Ureter (tissue), 1 donor: ENCODE measurements at regions not wholly inside any gene's neighbourhood (a gene's known extent, or its start where the extent isn't known, plus 50 kb on each side); places are given as distances from the start of the nearest gene placed in this dataset.
A peak's percentile ranks its signal among the peaks of the same experiment; 100 is the strongest.
"Not testable (repeated sequence)": the region's sequence is repeated elsewhere in the genome, so short reads cannot be mapped to it uniquely, and the experiment has no call there.

Experiments
- DNase-seq: peaks from one replicate; pipeline ENCODE4 v3.0.0-alpha.2; 2020; ENCODE audit warnings: low spot score
- donor health status: DM: yes; HTN: yes; CAD: no.

DNA sequence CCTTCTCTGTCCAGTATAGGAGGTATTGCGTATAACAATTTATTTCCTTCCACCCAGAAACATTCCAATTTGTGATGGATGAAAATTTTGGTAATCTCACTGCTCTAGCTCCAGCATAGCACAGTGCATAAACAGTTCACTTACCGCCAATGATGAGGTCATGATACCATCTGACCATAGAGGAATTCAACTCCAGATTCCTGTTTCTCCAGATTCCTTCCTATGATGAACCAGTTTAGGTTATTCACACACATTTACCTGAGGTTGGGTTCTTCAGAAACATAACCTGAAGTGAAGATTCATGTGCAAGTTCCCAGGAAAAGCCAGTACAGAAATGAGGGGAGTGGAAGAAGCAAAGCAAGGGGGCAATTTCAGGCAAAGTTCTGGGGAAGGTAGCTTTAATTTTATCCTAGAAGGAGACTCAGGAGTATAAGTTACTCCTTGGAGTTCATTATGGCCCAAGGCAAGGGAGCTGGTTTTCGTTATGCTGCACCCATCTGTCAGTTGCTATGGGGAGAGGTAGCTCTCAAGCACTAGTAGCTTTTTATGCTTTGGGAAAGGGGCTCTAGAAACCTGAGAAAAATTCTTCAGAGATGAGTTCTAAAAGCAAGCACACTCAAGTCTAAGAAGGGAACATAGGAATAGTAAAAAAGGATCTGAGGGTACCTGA is 121.6 kb downstream of the CASP12 start:
- DNase-seq = no peak

DNA sequence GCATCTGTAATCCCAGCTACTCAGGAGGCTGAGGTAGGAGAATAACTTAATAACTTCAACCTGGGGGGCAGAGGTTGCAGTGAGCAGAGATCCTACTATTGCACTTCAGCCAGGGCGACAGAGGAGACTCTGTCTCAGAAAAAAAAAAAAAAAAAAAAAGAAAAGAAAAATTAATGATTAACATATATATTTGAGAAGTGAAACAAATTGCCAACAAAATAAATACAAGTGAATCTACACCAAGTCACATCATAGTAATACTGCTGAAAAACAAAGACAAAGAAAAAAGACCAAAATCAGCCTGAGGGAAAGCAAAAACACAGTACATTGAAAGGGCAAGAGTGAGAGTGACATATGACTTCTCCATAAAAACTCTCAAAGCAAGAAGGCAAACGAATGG is 123.7 kb downstream of the CASP12 start:
- no peak for DNase-seq

DNA sequence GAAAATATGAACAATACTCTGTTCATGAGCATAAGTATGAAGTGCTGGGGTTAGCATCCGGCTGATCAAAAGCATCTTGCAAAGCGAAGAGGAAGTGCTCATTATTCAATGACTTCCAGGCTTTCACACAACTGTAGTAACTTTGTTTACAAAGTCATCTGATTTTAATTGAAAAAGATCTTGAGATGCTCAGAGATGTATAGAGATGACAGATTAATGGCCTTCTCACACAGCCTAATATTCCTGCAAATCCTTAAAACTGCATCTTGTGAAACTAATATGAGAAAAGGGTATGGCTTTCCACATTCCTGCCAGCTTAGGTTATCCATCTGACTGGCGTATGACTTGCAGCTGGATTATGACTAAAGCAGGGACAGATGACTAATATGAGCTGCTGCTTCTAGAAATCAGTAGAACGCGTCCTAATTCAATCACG is 125.4 kb downstream of the CASP12 start:
- DNase-seq = no peak

DNA sequence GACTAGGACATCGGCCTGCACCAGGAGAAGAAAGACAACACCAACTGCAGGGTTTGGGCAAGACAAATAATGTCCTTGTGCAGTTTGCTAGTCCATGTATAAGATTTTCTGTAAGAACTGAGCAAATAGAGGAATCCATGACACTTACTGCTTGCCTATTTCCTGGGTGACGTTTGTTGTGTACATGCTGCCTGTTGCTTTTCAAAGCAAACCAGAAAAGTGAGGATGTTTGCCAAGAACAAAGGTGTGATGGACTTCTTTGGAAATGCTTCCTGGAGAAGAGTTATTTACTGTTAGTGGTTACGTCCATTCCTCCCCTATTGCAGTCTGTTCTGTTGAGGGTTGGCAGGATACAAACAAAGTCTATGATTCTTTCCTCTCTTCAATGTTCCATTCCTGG is 126.5 kb downstream of the CASP12 start:
- no peak for DNase-seq

DNA sequence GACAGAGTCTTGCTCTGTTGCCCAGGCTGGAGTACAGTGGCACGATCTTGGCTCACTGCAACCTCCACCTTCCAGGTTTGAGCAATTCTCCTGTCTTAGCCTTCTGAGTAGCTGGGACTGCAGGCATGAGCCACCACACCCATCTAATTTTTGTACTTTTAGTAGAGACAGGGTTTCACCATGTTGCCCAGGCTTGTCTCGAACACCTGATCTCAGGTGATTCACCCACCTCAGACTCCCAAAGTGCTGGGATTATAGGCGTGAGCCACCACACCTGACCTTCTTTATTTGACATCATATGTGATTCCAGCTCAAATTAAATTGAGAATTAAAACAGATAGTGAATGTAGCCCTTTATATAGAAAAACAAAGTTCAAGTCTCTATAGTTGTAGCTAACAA is 127.2 kb downstream of the CASP12 start:
- DNase-seq = not testable (repeated sequence)

DNA sequence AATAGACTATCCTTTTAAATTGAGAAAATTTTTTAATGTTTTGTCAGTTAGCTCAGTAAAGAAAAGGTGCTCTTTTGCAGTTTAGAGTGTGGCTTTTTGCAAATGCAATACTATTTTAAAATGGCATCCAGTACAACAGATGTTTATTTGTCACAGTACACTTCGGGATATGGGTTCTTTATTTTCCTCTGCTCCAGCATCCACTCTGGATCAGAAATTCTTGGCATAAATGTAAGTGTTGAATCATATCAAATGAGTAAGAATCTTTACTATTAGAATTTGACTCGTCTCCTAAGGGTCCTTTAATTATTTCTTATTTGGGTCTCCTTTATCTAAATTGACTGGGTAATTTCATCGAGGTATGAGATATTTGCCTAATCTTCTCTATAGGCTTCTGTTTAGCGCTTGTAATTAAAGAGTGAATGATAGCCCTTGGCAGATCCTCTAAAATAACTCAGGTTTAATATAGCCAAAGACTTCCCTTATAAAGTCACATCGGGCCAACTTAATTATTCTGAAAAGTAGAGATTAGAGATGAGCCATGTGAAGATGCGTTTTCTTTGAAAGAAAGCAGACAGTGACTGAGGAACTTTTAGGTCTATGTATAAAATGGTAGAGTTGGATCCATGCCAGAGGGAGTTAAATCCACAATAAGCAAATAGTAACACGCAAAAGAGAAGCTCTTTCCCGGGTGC is 132.7 kb downstream of the CASP12 start:
- DNase-seq = no peak

DNA sequence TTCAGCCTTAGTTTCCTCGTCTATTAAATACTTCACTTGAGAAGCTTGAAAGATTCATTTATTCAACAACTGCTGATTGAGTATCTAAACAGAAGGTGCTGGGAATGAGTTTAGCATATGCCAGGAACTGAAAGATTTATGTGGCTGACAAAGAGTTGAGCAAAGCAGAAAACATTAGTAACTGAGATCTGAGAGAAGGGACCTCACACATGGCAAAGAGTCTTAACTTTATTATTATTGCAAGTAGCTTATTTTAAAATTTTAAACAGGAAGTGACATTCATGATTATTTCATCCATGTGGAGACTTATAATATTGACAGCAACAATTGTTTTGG is 133.6 kb downstream of the CASP12 start:
- no peak for DNase-seq

DNA sequence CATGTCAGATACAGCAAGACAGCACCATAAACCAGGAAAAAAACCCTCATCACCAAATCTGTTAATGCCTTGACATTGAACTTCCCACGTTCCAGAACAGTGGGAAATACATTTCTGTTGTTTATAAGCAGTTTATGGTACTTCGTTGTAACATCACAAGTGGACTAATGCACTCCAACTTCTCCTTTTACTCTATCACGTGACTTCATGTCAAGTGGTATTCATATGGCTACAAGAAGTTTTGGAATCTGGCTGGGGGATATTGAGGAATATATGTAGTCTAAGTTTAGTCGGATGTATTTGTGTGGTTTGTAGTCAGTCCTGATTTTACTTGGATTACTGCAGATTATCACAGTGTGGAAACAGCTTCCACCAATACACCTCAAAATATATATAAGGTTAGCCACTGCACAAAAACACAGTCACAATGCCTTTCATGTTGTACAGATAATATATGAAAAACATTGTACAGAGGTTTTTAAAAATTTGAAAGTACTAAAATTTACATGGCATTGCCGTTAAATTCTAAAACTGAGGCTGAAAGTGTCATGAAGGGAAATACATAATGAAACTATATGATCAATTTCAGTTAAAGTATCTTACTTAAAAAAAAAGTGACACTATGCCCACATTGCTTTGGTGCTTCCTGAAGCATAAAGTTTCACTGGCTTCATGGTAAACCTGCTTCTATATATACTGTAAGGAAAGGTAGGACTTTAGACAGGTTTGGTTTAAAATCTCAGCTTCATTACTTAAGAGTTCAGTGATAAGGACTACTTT is 134.1 kb downstream of the CASP12 start:
- no peak for DNase-seq

DNA sequence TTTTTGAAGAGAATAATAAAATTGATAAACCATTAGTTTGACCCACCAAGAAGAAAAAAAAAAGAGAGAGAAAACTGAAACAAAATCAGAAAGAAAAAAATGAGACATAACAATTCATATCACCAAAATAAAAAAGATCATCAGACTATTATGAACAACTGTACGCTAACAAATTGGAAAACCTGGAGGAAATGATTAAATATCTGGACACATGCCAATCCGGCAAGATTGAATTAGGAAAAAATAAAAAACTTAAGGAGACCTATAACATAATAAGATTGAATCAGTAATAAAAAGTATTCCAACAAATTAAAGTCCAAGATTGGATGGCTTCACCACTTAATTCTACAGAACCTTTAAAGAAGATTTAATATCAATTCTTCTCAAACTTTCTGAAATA is 136.7 kb downstream of the CASP12 start:
- no peak for DNase-seq

DNA sequence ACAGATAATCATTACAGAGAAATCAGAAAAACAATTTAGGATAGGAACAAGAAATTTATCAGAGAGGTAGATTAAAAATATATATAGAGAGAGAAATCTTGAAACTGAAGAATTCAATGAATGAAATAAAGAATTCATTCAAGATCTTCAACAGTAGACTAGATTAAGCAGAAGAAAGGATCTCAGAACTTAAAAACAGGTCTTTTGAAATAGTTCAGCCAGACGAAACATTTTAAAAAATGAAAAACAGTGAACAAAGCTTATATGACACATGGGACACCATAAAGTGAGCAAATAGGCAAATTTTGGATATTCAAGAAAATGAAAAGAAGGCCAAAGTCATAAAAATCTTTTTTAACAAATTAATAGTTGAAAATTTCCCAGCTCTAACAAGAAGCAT is 138.8 kb downstream of the CASP12 start:
- no peak for DNase-seq

DNA sequence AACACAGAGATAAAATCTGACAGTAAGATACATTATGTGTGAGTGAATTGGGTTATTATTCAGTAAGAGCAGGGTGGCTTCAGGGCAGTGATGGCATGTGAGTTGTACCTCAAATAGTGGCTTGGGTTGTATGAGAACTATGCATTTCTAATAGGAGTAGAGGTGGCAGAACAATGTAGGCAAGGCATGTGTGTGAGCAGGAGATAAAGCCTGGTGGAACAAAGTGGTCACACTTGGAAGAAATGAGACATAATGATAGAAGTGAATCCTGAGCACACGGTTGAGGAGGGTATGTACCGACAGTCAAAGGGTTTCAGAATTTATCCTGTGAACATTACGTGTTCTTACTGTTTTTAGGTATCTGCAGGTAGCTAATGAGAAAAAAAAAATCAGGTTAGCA is 159.3 kb downstream of the CASP12 start:
- no peak for DNase-seq

DNA sequence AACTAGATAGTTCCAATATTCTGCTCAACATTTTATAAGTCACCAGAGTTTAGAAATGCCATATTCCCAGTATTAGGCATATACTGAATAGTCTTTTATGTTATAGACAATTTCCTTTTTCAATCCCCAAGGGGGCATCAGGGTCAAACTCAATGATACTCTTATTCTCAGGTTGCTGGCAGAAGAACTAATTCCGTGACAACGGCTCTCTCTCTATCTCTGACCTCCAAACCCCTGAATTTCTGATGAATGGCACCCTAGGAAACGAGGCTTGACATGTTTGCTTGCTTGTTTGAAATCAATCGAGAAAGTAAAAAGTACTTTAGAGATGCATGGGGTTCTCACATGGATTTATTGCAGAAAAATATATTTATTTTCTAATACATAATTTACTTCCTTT is 160.1 kb downstream of the CASP12 start:
- no peak for DNase-seq

DNA sequence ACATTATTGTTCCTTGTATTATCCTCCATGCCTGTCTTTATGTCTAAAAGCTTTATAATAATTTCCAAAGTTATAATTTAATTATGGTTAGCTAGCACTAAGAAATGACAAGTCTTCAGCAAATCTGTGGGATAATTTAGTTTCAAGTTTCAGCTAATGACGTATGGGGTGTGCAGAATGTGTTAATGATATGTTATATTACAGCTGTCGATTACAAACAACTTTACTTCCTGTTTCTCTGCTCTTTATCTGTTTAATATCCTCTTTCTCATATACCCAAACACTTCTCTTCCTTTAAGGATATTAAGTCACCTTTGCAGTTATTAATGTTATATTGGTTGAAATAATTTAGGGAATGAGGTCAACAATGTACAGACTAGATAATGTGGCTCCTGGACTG is 161.8 kb downstream of the CASP12 start:
- DNase-seq = no peak

DNA sequence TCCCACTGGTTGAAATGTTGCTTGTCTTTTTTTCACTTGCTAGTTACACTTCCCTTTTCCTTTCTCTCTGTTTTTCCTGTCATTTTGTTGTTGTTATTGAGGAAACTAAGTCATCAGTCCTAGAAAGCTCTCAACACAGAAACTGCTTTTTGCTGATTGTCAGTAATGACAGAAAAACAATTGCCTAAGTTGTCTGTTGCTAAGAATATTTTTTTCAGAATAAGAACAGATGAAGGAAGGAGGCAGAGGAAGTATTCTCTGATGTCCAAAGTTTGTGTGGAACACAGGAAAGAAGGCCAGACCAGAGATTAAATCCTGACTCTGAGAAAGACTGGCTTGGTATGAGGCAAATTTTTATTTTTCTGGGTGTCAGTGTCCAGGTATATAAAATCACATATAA is 163.3 kb downstream of the CASP12 start:
- no peak for DNase-seq

DNA sequence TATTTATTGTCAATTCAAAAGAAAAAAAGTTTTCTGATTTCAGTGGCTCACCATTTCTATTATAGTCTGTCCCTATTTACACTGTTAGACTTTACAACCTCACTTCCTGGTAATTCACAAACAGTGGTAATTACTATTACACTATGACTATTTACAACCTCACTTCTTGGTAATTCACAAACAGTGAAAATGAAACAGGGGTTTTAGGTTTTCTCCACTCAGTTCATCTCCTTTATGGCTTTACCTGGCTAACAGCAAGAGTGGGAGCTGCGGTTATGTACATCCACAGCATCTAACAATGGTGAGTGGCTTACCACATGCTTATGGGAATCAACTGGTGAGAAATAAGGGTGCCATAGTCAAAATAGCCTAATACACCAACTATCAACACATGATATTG is 166.4 kb downstream of the CASP12 start:
- DNase-seq = no peak

DNA sequence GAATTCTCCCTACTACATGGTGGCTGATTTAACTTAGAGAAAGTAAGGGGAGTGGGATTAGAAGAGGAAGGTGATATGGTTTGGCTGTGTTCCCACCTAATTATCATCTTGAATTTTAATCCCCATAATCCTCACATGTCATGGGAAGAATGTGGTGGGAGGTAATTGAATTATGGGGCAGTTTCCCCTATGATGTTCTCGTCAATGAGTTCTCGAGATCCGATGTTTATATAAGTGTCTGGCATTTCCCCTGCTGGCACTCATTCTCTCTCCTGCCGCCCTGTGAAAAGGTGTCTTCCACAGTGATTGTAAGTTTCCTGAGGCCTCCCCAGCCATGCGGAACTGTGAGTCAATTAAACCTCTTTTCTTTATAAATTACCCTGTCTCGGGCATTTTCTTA is 169.3 kb downstream of the CASP12 start:
- DNase-seq = no peak

DNA sequence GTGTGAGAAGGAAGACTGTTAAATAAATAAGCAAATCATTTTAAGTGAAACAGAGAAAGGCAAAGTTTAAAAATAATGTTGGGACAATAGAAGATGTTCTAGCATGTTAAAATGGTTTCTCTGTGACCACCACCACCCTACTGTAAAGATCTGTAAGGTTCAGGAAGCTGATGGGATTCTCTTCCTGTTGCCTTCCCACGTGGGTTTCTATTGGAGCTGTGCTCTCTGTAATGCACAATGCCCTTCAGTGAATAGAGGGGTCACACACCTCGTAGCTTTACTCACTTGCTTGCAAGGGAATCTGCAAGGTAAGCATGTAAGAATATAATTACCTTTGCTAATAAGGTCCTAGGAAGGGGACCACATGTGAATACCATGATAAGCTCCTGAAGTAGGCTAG is 170.5 kb downstream of the CASP12 start:
- DNase-seq = no peak

DNA sequence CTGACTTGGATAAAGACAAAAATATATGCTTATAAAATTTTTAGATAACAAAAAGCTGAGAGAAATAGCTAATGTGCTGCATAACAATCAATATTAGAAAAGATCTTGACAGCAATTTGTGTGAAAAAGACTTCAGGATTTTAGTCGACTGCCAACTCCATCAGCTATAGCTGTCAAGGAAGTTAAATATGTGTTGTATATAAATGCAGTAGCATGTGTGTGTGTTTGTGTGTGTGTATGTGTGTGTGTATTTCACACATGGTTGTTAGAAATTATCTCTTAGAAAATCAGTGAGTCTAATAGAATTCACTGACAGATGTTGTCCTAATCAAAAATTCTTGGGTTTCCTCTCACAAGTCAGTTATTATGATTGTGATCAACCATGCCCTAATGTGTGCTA is 171.2 kb downstream of the CASP12 start:
- no peak for DNase-seq

DNA sequence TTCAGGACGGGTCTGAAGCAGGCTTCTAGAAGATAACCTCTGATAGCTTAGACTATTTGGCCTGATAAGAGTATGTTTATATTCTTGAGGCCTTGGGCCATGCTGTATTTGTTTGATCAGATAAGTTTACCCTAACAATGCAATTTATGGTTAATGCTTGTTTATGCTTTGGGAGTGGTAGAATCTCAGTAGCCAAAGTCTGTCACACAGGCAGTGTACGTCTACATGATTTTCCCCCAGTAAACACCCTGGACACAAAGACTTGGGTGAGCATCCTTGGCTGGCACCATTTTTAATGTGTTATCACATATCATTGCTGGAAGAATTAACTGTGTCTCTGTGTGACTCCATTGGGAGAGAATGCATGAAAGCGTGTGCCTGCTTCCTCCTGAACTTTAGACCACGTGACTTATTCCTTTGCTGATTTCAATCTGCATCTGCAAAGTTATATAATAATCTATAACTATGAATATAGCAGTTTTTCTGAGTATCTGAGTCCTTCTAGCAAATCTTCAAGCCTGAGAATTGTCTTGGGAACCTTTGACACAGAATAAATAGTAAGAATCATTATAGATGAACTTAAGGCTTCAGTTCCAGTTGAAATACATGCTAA is 172.4 kb downstream of the CASP12 start:
- DNase-seq = no peak

DNA sequence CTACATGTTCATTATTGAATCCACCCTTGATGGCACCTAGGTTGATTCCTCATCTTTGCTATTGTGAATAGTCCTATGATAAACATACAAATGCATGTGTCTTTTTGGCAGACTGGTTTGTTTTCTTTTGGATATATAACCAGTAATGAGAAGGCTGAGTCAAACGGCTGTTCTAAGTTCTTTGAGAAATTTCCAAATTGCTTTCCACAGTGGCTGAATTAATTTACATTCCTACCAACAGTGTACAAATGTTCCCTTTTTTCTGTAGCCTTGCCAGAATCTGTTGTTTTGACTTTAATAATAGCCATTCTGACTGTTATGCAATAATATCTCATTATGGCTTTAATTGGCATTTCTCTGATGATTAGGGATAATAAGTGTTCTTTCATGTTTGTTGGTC is 184.9 kb downstream of the CASP12 start:
- no peak for DNase-seq

DNA sequence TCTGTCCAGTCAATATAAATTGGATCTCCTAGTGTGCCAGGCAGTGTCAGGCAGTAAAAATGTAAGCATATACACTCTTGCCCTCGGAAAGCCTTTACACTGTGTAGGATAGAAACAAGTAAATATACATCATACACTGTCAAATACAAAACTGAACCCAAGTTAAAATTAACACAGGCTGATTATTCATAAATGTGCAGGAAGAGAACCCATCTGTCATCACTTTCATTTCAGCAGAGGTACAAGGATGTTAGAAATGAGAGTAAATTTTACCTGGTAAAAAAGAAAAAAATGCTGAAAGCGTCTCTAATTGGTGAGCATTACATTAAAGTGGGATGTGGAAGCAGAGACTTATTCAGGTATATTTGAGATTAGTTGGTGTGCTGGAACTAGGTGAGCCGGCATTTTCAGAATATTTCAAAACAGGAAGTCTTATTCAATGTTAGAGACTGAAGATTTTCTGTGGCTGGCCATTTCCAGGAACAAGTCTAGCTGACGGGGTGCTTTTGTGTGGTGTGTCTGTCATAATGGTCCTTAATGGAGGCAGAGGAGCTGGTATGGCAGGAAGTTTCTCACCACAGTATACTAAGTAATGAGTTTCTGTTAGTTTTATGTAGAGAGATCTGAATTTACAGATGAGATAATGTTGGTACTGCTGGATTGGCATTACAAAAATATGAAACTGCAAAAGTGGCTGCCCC is 192.6 kb downstream of the CASP12 start:
- peak; percentile 60 for DNase-seq

DNA sequence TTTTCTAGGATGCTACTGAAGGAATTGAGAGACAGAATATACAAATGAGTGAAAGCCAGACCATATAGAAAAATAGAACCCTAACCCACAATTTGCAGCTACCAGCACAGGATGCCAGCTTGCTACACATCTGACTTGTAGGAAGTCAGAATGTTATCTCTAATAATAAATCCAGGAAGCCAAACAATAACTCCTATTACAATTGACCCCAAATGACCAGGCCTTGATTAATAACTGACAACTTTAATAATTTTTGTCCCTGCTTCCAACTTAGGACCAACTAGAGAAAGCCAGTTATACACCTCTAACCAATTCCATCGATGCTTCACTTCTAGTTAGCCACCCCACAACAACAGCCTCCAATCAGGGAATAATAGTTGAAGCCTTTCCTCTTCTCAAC is 193.4 kb downstream of the CASP12 start:
- no peak for DNase-seq
